ENCODE measurements at regions not wholly inside any gene's neighbourhood (a gene's known extent, or its start where the extent isn't known, plus 50 kb on each side); places are given as distances from the start of the nearest gene placed in this dataset.

DNA sequence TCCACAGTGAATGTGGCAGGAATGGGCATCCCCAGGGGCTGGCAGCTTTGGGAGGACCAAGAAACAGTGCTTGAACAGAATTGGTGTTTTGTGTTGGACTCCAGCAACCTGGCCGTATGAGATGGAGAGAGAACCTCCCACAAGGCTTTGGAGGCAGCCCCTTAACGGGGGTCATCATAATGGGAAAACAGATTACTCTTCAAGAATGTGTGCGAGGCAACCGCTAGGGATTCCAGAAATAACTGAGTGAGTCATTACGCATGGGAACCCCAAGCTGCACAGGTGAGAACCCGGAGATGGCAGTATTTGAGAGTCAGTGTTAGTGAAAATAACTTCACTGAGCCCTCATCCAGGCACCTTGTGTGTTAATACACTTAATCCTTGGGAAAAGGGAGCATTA is 567.8 kb upstream of the TBX3 start:
- no peak for DNase-seq

- no peak for DNase-seq
These were observed 565.8 kb upstream of the TBX3 start for GRCh38 chr12:115249671-115250278.

DNA sequence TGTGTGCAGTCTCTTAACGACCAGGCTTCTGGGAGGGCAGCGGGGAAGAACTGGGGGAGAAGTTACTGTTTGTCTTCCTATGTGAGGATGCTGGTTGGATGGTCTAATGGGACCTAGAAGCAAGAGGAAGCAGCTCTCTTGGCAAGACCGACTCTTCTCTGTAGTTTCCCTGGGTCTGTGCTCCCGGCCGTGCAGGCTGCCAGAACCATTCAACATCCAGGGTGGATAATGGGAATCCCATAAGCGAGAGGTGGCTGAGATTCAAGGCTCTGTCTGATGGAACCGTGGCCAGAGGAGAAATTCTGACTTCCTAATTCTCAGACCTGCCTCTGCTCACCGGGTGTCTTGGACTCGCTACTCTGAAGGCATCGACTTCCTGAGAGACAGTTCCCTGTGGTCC is 561.0 kb upstream of the TBX3 start:
- no peak for DNase-seq

- DNase-seq = no peak
These were observed 560.1 kb upstream of the TBX3 start for GRCh38 chr12:115243933-115244628.

GRCh38 chr12:115240251-115240650 is 556.3 kb upstream of the TBX3 start:
- no peak for DNase-seq

GRCh38 chr12:115235880-115236279 is 551.9 kb upstream of the TBX3 start:
- no peak for DNase-seq

GRCh38 chr12:115233891-115234543 is 550.0 kb upstream of the TBX3 start:
- DNase-seq = no peak

DNA sequence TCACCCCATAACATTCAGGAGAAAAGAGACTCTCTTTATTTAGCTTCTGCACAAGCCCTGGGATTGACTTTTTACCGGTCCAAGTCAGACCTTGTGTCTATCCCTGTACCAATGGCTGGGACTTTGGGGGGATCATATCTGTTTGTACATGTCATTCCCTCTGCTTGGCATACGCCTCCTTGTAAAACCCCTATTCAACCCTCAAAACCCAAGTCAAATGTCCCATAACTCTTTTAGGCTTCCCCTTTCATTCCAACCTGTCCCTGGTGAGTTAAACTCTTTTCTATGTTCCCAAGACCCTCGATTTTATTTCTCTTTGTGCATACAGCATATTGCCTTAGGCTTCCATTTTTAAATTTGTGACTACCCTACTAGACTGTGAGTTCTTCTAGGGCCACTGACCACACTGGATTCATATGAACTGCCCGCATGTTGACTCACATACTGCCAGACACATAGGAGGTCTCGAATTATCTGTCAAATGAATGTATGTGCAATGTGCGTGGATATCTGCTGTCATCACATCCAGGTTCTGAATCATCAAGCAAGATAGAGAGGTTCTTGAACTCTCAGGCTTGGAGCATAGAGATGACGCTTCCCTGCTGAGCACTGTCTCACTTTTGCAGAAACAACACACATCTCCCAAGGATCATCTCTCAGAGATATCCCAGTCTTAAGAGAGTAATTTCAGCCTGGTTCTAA is 548.6 kb upstream of the TBX3 start:
- peak; percentile 92 for DNase-seq

DNA sequence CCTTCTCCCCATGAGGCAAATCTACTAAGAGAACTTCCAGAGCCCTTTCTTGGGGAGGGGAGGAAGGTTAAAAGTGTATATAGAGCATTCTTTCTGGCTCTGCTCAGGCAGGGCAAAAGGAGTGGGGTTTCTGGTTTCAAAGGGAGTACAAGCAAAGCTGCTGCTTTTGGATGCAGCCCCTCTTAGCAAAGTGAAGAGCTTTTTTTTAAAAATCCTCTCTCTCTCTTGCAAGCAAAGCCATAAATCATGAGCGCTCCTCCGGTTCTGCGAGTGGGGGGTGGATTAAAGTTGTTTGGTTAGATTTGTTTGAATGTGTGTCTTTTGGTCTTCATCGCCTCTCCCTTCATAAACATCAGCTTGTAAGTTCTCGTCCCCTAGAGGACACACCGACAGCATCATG is 546.6 kb upstream of the TBX3 start:
- DNase-seq = no peak

- no peak for DNase-seq
These were observed 545.5 kb upstream of the TBX3 start for GRCh38 chr12:115229517-115229916.

DNA sequence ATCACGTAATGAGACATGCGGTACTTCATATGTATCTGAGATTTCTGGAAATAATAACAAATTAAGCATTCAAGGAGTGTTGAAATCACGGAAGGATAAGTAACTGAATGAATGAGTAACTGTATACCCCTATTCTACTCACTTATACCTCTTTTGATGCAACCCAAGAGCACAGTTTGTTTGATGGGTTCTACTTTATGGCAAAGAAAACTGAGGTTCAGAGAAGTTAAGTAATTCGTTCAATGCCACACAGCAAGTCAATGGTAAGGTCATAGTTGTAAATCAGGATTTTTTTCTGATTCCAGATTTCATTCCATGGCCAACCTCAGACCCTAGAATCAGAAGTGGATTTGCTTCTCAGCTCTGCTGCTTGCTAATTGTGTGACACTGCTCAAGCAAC is 544.5 kb upstream of the TBX3 start:
- DNase-seq = no peak

DNA sequence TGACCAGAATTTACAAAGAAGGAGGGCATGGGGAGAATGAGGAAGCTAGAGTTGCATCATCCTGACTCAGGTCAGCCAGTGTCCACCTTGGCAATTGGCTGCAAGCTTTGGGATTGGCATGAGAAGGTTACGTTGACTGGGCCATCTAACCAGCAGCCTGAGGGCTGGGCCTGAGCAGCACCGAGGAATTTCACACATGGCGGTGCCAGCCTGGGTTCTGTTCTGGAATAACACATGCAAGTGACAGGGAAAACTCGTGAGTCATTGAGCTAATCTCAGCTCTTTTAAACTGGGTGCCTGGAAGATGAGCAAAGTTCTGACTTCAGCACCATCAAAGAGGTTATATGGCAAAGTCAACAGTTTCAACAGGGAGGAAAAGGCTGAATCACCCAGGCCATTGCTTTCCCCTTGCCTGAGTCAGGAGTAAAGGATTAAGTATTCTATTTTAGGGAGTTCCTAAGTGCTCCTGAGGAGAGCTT is 543.2 kb upstream of the TBX3 start:
- DNase-seq = peak; percentile 97

DNA sequence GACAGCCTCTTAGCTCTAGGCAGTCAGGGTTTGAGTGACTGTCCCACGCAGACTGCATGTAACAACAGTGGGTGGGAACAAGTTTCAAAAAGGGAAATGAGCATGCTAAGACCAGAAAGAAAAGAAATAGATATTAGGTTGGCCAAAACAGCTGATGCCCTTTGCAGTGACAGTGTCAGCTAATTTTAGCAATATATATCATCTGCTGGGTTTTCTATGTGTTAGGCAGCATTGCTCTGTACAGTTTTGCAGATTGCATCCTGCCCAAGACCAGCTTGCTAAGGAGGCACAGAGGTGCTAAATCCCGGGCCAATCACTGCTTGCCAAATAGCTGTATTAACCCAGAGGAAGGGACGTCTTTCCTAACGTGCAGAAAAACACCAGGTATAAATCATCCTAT is 541.9 kb upstream of the TBX3 start:
- no peak for DNase-seq

DNA sequence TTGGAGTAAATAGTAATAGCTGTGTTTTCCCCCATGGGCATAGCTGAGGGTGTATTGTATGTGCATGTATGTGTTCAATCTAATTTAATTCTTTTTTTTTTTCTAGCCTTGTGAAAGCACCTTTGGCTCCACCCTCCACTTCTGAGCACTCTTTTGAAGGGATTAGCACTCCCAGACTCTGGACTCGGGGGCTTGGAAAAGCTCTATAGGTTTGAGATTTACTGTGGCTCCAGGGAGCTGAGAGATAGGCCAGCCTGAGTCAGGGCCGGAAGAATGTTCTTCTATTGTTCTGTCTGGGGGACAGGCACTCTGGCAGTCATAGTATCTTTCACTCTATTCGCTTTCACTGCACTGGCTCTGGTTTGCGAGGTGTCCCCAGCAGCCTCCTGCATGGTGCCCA is 540.0 kb upstream of the TBX3 start:
- DNase-seq = peak; percentile 26

DNA sequence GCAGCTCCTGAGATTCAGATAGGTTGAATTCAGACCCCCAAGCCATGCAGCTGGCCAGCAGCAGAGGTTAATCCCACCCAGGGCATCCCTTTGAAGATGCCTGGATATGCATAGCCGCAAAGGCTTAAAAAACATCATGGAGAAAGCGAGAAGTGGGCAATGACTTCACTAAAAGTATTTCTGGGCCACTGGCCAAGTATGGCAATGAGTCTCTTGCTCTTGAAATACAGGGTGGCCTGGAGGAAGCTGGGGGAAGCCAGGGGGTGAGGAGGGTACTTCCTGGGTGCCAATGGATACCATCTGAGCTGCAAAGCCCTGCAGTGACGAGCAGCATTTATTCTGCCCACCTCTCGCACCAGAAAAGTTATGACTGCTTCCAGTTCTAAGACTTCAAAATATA is 539.3 kb upstream of the TBX3 start:
- DNase-seq = peak; percentile 79

GRCh38 chr12:115222220-115222619 is 538.2 kb upstream of the TBX3 start:
- DNase-seq = no peak

- no peak for DNase-seq
These were observed 532.3 kb upstream of the TBX3 start for GRCh38 chr12:115216301-115216700.

DNA sequence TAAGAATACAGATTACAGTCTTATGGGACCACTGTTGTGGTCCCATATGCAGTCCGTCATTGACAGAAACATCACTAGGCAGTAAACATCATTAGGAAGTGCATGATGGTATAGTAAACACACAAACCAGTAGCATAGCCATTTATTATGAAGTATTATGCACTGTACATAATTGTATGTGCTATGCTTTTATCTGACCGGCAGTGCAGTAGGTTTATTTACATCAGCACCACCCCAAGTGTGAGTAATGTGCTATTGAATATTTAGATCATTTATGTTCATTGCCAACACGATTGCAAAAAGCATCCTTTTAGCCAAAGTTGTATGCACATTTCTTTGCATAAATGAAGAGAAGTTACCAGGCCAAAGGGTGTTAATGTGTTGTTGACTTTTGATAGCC is 531.6 kb upstream of the TBX3 start:
- no peak for DNase-seq

DNA sequence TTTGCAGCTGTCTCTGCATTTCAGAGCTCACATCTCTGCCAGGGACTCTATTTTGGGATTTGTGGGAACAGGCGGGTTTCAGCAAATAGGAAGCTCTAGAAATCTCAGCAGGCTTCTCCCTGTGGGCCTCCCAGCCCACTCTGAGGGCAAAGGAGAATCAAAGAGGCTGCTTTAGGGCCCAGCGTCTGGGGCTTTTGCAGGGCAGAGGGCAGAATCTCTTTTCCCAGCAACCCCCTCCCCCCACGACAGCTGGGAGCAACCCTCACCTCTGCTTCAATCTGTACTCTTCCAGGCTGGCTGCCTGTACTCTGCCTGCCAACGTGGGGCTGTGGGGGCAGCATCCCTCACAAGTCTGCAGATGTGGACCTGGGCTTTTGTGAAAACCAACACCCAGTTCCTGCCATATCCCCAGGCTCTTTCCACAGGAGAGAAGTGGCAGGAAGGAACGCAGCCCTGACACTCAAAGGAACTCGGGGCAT is 529.6 kb upstream of the TBX3 start:
- DNase-seq = no peak

- no peak for DNase-seq
These were observed 529.1 kb upstream of the TBX3 start for GRCh38 chr12:115213118-115213517.

DNA sequence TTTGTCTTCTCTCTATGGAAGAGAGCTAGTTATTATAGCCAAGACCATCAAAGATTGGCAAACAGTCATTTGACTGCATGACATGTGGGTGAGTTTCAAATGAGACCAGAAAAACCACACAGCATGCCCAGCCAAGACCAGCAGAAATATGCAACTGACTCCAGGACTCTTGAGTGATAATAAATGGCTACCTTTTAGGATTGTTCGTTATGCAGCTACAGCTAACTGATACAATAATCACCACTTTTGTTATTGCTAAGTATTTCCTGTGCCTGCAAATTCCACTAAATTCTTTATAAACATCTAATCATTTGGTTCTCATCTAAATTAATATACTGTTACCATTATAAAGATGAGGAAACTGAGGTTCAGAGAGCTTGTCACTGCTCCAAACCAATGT is 528.4 kb upstream of the TBX3 start:
- DNase-seq = no peak

GRCh38 chr12:115210533-115211252 is 526.7 kb upstream of the TBX3 start:
- no peak for DNase-seq

- no peak for DNase-seq
These were observed 525.3 kb upstream of the TBX3 start for GRCh38 chr12:115209230-115209629.

All from fibroblast of skin of back (primary cell).